PFSK-1 (cell line): ENCODE measurements at regions not wholly inside any gene's neighbourhood (a gene's known extent, or its start where the extent isn't known, plus 50 kb on each side); places are given as distances from the start of the nearest gene placed in this dataset.

ENCODE experiments used
- FOXP2 ChIP-seq: optimal IDR thresholded peaks from 2 replicates; pipeline ENCODE3; 2011; ENCODE audit warnings: borderline replicate concordance, control low read depth, inconsistent platforms; ENCODE audit not compliant: insufficient read depth; ENCODE audit errors: extremely low read length, extremely low read depth
- POLR2AphosphoS5 ChIP-seq: IDR thresholded peaks from 2 replicates; pipeline ENCODE4 v1.6.1; 2012; ENCODE audit warnings: low read depth, mild to moderate bottlenecking, control low read depth, low read length, moderate library complexity
- SIN3A ChIP-seq: IDR thresholded peaks from 2 replicates; pipeline ENCODE4 v1.6.1; 2012; ENCODE audit warnings: mild to moderate bottlenecking, low read length, moderate library complexity, borderline replicate concordance; ENCODE audit not compliant: insufficient read depth
- TAF1 ChIP-seq: IDR thresholded peaks from 2 replicates; pipeline ENCODE4 v1.6.1; 2012; ENCODE audit warnings: low read length, control low read depth, borderline replicate concordance; ENCODE audit not compliant: insufficient read depth
- TF ChIP-seq, protein P1 (sequence below), 2 experiments: IDR thresholded peaks; 2 replicates each; pipeline versions ENCODE4 v1.6.1 to v1.8.0; 2011 to 2012; ENCODE audit warnings: low read depth in 2 of 2, low read length in 2 of 2, control low read depth in 1 of 2, inconsistent platforms in 1 of 2, mild to moderate bottlenecking in 1 of 2, moderate library complexity in 1 of 2; ENCODE audit not compliant: insufficient read depth in 1 of 2

DNA sequence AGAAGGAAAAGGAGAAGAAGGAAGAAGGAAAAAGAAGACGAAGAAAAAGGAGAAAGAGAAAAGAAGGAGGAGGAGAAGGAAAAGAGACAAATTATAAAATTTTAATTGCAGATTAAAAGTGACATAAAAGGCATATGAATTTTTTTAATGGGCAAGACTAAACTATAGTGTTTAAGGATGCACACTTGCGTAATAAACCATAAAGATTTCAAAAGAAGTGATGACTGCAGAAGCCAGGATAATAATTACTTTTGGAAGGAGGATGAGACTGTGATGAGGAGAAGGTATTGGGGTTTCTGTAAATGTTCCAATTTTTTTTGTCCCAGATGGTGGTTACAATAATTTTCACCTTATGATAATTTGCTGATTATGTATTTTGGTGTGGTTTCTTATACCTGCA is 243.1 kb upstream of the PKN2 start:
- no peak for TF ChIP-seq POLR2AphosphoS5
- TF ChIP-seq TAF1 = no peak
- no peak for TF ChIP-seq FOXP2
- TF ChIP-seq, protein P1, sequence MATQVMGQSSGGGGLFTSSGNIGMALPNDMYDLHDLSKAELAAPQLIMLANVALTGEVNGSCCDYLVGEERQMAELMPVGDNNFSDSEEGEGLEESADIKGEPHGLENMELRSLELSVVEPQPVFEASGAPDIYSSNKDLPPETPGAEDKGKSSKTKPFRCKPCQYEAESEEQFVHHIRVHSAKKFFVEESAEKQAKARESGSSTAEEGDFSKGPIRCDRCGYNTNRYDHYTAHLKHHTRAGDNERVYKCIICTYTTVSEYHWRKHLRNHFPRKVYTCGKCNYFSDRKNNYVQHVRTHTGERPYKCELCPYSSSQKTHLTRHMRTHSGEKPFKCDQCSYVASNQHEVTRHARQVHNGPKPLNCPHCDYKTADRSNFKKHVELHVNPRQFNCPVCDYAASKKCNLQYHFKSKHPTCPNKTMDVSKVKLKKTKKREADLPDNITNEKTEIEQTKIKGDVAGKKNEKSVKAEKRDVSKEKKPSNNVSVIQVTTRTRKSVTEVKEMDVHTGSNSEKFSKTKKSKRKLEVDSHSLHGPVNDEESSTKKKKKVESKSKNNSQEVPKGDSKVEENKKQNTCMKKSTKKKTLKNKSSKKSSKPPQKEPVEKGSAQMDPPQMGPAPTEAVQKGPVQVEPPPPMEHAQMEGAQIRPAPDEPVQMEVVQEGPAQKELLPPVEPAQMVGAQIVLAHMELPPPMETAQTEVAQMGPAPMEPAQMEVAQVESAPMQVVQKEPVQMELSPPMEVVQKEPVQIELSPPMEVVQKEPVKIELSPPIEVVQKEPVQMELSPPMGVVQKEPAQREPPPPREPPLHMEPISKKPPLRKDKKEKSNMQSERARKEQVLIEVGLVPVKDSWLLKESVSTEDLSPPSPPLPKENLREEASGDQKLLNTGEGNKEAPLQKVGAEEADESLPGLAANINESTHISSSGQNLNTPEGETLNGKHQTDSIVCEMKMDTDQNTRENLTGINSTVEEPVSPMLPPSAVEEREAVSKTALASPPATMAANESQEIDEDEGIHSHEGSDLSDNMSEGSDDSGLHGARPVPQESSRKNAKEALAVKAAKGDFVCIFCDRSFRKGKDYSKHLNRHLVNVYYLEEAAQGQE (IDR thresholded peaks at IDR 0.05; ENCODE audit: insufficient read depth in 1 of 2, low read depth in 2 of 2, low read length in 2 of 2) = no peak
- TF ChIP-seq SIN3A = no peak
